Kidney (tissue), 13 donors: ENCODE measurements at regions not wholly inside any gene's neighbourhood (a gene's known extent, or its start where the extent isn't known, plus 50 kb on each side); places are given as distances from the start of the nearest gene placed in this dataset.

Source experiments
- DNase-seq, 5 donors: peaks; one replicate each; pipeline ENCODE4 v3.0.0-alpha.2; 2013 to 2020
- FAIRE-seq: peaks from 2 replicates; lab custom pipeline; 2012; peaks lifted over from hg19 to GRCh38; lab: Jason Lieb, UNC
- H3K27ac ChIP-seq, 2 donors: one replicate each; pipeline ENCODE4 v1.7.0; 2013; ENCODE audit warnings: low read depth in 2 of 2, low read length in 2 of 2, inconsistent platforms in 1 of 2
- H3K27me3 ChIP-seq: one replicate; pipeline ENCODE4 v1.7.1; 2013; ENCODE audit warnings: low read length, inconsistent platforms; ENCODE audit not compliant: control insufficient read depth, insufficient read depth
- H3K36me3 ChIP-seq, 3 donors: one replicate each; pipeline versions ENCODE4 v1.7.0 to v1.7.1; 2013; ENCODE audit warnings: low read length in 3 of 3, control low read depth in 1 of 3, inconsistent platforms in 1 of 3; ENCODE audit not compliant: insufficient read depth in 3 of 3, control insufficient read depth in 2 of 3
- H3K4me1 ChIP-seq, 3 donors: one replicate each; pipeline versions ENCODE4 v1.7.0 to v1.7.1; 2013; ENCODE audit warnings: low read length in 3 of 3, inconsistent platforms in 1 of 3, low read depth in 1 of 3; ENCODE audit not compliant: control insufficient read depth in 2 of 3, insufficient read depth in 2 of 3
- H3K4me3 ChIP-seq, 3 donors: one replicate each; pipeline versions ENCODE4 v1.7.0 to v1.8.1; 2013; ENCODE audit warnings: low read length in 3 of 3, control low read depth in 1 of 3, inconsistent platforms in 1 of 3
- H3K9ac ChIP-seq, 3 donors: one replicate each; pipeline versions ENCODE4 v1.7.0 to v1.7.1; 2013; ENCODE audit warnings: low read length in 3 of 3, control low read depth in 1 of 3, inconsistent platforms in 1 of 3
- H3K9me3 ChIP-seq, 3 donors: one replicate each; pipeline versions ENCODE4 v1.7.0 to v1.7.1; 2013; ENCODE audit warnings: low read length in 3 of 3, control low read depth in 1 of 3, inconsistent platforms in 1 of 3; ENCODE audit not compliant: control insufficient read depth in 2 of 3, insufficient read depth in 1 of 3
- intact Hi-C: fragments of 100-400 bp; cut with DNase I; formaldehyde crosslinking; loops from one replicate; pipeline ENCODE4 v1.11.1; 2022
- TF ChIP-seq, protein P1 (sequence below): IDR thresholded peaks from 3 replicates; pipeline ENCODE4 v1.5.1; 2012; ENCODE audit warnings: mild to moderate bottlenecking, moderate library complexity, borderline replicate concordance; ENCODE audit not compliant: insufficient read depth; ENCODE audit errors: extremely low read depth
- donor health status: control.
- donor health status: control.
- donor health status: control.
- donor health status: control.
- donor health status: control.
- donor health status: DM: yes; HTN: yes; CAD: no.
- donor health status: Normal renal cell carcinoma (clear cell type).

DNA sequence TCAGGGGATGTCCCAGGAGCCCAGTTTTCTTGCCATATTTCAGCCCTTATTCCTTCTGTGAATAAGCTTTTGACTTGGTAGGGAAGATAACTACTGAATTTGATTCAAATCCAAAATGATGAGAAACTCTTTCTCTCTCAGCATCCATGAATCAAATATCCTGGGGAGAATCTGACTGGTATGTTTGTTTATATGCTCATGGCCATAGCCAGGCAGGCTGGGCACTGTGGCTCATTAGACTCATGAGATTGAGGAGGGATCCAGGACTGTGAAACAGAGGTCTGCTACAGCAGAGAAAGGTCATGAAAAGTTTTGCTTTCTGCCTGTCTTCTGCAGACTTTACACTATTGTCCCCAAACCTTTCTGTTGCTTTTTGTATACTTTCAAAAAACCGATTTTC, 346.4 kb upstream of the ATP2B1 start:
- no peak for FAIRE-seq
- H3K27me3 ChIP-seq: no peaks in the 10 kb centered on the region
- H3K9ac ChIP-seq: no peak overlapping the region
- TF ChIP-seq, protein P1, sequence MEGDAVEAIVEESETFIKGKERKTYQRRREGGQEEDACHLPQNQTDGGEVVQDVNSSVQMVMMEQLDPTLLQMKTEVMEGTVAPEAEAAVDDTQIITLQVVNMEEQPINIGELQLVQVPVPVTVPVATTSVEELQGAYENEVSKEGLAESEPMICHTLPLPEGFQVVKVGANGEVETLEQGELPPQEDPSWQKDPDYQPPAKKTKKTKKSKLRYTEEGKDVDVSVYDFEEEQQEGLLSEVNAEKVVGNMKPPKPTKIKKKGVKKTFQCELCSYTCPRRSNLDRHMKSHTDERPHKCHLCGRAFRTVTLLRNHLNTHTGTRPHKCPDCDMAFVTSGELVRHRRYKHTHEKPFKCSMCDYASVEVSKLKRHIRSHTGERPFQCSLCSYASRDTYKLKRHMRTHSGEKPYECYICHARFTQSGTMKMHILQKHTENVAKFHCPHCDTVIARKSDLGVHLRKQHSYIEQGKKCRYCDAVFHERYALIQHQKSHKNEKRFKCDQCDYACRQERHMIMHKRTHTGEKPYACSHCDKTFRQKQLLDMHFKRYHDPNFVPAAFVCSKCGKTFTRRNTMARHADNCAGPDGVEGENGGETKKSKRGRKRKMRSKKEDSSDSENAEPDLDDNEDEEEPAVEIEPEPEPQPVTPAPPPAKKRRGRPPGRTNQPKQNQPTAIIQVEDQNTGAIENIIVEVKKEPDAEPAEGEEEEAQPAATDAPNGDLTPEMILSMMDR: no peak
- H3K4me1 ChIP-seq: peaks cover 0 to 4% (median 2%) of the 10 kb centered on the region in 3 donors
- no peak overlapping the region for H3K4me3 ChIP-seq
- intact Hi-C loops: no loop called here
- no peak overlapping the region for H3K27ac ChIP-seq
- no peaks in the 10 kb centered on the region for H3K9me3 ChIP-seq
- H3K36me3 ChIP-seq: no peaks in the 10 kb centered on the region
- peak in 1 of 5 donors; percentile 26 for DNase-seq

DNA sequence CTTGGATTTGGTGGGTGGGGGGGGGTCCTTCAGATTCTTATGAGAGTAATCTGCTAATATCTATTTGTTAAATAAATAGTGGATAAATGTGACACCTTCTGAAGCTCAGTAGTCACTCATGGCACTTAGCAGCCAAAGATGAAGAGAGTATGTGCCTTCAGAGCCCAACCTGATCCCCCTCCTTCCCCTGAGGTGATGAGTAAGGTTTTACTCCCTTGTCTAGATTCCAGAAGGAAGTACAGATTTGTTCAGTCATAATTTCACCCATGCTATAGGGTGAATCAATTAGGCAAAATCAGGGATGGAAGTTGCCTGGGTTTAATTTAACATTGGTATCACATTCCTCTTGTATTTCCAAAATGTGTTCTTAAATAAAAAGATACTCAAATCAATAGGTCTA, 340.3 kb upstream of the ATP2B1 start:
- no peaks in the 10 kb centered on the region for H3K27me3 ChIP-seq
- intact Hi-C loops: no loop called here
- H3K4me3 ChIP-seq: no peak overlapping the region
- DNase-seq (no peak), FAIRE-seq (no peak)
- no peak overlapping the region for H3K27ac ChIP-seq
- no peaks in the 10 kb centered on the region for H3K36me3 ChIP-seq
- H3K9ac ChIP-seq: no peak overlapping the region
- no peaks in the 10 kb centered on the region for H3K9me3 ChIP-seq
- H3K4me1 ChIP-seq: no peaks in the 10 kb centered on the region
- TF ChIP-seq, protein P1: no peak

DNA sequence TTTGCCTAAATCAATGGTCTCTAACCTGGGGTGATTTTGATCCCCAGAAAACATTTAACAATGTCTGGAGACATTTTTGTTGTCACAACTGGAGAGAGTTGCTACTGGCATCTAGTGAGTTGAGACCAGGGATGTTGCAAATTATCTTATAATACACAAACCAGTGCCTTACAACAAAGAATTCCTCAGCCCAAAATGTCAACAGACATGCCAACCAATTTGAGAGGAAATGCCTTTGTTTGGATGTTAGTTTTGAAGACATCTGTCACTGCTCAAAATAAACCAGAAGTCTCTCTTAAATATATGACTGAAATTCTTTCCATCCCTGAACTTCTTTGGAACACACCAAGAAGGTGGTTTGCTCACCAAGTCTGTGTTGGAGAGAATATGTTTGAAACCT, 336.9 kb upstream of the ATP2B1 start:
- no peak overlapping the region for H3K4me3 ChIP-seq
- DNase-seq: no peak
- no peak for FAIRE-seq
- no peak overlapping the region for H3K27ac ChIP-seq
- no peak overlapping the region for H3K9ac ChIP-seq
- no peaks in the 10 kb centered on the region for H3K36me3 ChIP-seq
- TF ChIP-seq, protein P1: no peak
- intact Hi-C loops: no loop called here
- no peaks in the 10 kb centered on the region for H3K27me3 ChIP-seq
- H3K9me3 ChIP-seq: no peaks in the 10 kb centered on the region
- H3K4me1 ChIP-seq: no peaks in the 10 kb centered on the region

DNA sequence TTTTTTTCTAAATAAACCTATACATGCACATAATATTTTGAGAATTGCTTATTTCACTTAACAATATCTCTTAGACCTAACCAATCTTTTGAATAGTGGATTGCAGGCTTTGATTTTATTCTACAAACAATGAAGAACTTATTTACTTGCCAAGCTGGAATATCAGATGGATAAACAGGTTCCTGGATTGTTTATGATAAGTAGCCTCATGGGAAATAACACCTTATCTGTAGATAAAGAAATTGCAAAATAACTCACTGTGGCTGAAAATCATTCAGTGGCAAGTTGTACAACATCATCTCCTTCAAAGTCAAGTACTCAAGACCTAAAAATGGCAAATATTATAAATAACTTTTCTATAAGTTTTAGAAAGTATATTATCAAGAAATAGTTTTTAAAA, 335.4 kb upstream of the ATP2B1 start:
- H3K27me3 ChIP-seq: no peaks in the 10 kb centered on the region
- no peak overlapping the region for H3K4me3 ChIP-seq
- no peaks in the 10 kb centered on the region for H3K4me1 ChIP-seq
- no peak overlapping the region for H3K9ac ChIP-seq
- no peak overlapping the region for H3K27ac ChIP-seq
- FAIRE-seq (no peak), DNase-seq (no peak)
- TF ChIP-seq, protein P1: no peak
- H3K9me3 ChIP-seq: no peaks in the 10 kb centered on the region
- intact Hi-C loops: no loop called here
- H3K36me3 ChIP-seq: no peaks in the 10 kb centered on the region
